GM12891 (cell line): ENCODE measurements at regions not wholly inside any gene's neighbourhood (a gene's known extent, or its start where the extent isn't known, plus 50 kb on each side); places are given as distances from the start of the nearest gene placed in this dataset.

Experiments used
- DNase-seq: peaks from one replicate; pipeline ENCODE4 v3.0.0; 2011; ENCODE audit warnings: low spot score; ENCODE audit not compliant: insufficient read length
- FAIRE-seq: peaks from 2 replicates; lab custom pipeline; 2011; peaks lifted over from hg19 to GRCh38; lab: Jason Lieb, UNC
- PAX5 ChIP-seq: IDR thresholded peaks from 2 replicates; pipeline ENCODE4 v1.6.1; 2011; ENCODE audit warnings: low read length, moderate library complexity, mild to moderate bottlenecking; ENCODE audit not compliant: insufficient read depth, severe bottlenecking
- POLR2A ChIP-seq: IDR thresholded peaks from 2 replicates; pipeline ENCODE4 v1.6.1; 2011; ENCODE audit warnings: low read depth, low read length, control low read depth
- POLR2AphosphoS5 ChIP-seq: IDR thresholded peaks from 2 replicates; pipeline ENCODE4 v1.6.1; 2011; ENCODE audit warnings: low read depth, low read length, control low read depth
- POU2F2 ChIP-seq: IDR thresholded peaks from 2 replicates; pipeline ENCODE4 v1.6.1; 2011; ENCODE audit warnings: low read depth, mild to moderate bottlenecking, control low read depth, low read length, moderate library complexity
- SPI1 ChIP-seq: IDR thresholded peaks from 2 replicates; pipeline ENCODE4 v1.6.1; 2011; ENCODE audit warnings: low read depth, low read length, control low read depth
- TAF1 ChIP-seq: IDR thresholded peaks from 2 replicates; pipeline ENCODE4 v1.6.1; 2011; ENCODE audit warnings: low read depth, low read length, control low read depth

GRCh38 chr10:64515970-64516699 is 994.9 kb downstream of the REEP3 start:
- DNase-seq = no peak
- FAIRE-seq = no peak
- TF ChIP-seq POLR2A (no peak), TAF1 (no peak), POU2F2 (no peak), POLR2AphosphoS5 (no peak), SPI1 (no peak), PAX5 (no peak)

GRCh38 chr10:64518456-64518855 is 997.3 kb downstream of the REEP3 start:
- DNase-seq (no peak), FAIRE-seq (no peak)
- TF ChIP-seq POLR2A (no peak), TAF1 (no peak), POU2F2 (no peak), POLR2AphosphoS5 (no peak), PAX5 (no peak), SPI1 (no peak)

- FAIRE-seq (no peak), DNase-seq (no peak)
- TF ChIP-seq PAX5 (no peak), POLR2A (no peak), POU2F2 (no peak), TAF1 (no peak), SPI1 (no peak), POLR2AphosphoS5 (no peak)
Observed at GRCh38 chr10:64519427-64519826, 998.2 kb downstream of the REEP3 start.

GRCh38 chr10:64519831-64520230 is 998.6 kb downstream of the REEP3 start:
- FAIRE-seq (no peak), DNase-seq (no peak)
- TF ChIP-seq SPI1 (no peak), TAF1 (no peak), POLR2A (no peak), POU2F2 (no peak), PAX5 (no peak), POLR2AphosphoS5 (no peak)

DNA sequence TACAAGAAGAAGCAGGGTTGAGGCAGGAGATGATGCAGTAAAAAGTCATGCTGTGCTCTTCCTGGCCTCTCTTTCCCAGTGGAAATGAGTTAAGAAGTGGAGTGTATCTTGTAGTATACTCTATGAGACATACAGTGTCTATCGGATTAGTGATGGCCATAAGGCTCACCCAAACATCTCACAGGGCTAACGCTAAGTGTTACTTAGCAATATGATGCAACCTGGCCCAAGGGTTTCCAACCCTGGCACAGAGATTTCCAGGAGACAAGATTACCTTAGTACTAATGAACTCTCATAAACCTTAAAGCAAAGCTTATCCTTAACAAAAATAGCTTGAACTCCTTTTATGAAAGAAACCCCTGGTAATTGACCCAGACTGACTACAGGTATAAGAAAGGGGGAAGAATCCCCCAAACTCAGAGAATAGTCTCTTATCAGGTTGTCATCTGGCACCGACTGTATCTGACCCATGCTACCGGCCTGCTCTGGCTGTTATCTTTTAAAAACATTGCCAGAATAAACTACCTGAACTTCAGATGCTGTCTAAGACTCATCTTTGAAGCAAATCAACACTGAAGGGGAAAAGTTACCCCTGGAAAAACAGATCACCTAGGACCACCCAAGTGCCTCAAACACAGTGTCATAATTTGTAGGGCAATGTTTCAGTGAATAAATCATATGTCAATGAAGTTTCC is 1002.0 kb downstream of the REEP3 start:
- FAIRE-seq (no peak), DNase-seq (no peak)

DNA sequence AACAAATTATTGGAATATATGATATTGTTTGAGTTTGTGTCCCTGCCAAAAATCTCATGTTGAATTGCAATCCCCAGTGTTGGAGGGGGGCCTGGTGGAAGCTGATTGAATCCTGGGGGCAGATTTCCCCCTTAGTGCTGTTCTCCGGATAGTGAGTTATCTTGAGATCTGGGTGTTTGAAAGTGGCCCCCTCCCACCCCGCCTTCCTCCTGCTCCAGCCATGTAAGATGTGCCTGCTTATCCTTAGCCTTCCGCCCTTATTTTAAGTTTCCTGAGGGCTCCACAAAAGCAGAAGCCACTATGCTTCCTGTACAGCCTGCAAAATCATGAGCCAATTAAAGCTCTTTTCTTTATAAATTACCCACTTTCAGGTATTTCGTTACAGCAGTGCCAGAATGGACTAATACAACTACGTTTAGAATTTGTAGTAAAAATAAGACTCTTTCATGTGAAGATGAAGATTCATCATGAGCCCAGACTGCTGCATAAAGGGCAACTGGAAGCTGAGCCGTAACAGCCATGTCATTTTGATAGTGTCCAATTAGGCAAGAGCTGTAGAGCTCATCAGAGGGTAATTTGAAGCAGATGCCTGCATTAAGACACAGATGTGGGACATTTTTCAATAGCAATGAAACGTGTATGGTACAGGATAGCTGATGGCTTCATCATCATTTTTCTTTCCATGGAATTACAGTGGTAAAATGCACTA is 1007.2 kb downstream of the REEP3 start:
- TF ChIP-seq POLR2A (no peak), POU2F2 (no peak), PAX5 (no peak), TAF1 (no peak), SPI1 (no peak), POLR2AphosphoS5 (no peak)
- FAIRE-seq = no peak
- no peak for DNase-seq

More for the DNA sequence above, 1002.0 kb downstream of the REEP3 start:
- TF ChIP-seq POU2F2 = no peak
- TF ChIP-seq POLR2A = no peak
- TF ChIP-seq PAX5 = no peak

GRCh38 chr10:64529003-64529350 is 1007.8 kb downstream of the REEP3 start:
- DNase-seq (no peak), FAIRE-seq (no peak)
- no peak for TF ChIP-seq POLR2A
- no peak for TF ChIP-seq TAF1
- no peak for TF ChIP-seq PAX5
- no peak for TF ChIP-seq POLR2AphosphoS5
- no peak for TF ChIP-seq POU2F2
- TF ChIP-seq SPI1 = no peak

DNA sequence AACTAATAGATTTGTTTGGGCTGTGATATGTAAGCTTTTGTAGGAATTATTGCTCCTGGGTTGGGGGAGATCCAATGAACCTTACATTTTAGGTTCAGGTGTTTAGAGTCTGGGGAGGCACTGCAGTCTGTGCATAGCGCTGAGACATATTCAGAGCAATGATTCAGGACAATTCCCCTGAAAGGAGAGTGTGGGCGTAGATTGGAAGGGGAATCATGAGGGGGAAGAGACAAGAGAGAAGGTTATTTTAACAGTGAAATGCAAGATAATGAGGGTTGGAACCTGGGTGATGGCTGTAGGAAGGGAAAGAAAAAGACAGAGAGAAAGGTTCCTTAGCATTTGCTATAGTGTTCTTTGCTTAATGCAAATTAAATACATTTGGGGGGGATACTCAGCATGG is 1013.4 kb downstream of the REEP3 start:
- FAIRE-seq = no peak
- no peak for DNase-seq
- TF ChIP-seq TAF1 (no peak), POLR2A (no peak), POU2F2 (no peak), SPI1 (no peak), POLR2AphosphoS5 (no peak), PAX5 (no peak)
